ENCODE measurements at regions not wholly inside any gene's neighbourhood (a gene's known extent, or its start where the extent isn't known, plus 50 kb on each side); places are given as distances from the start of the nearest gene placed in this dataset.

- TF ChIP-seq CTCF (IDR thresholded peaks at IDR 0.05) (no peak), POLR2A (IDR thresholded peaks at IDR 0.05) (no peak)
These were observed 83.2 kb downstream of the SOX4 start for GRCh38 chr6:21676769-21677168.
